Thymus (tissue), 11 donors: ENCODE measurements at regions not wholly inside any gene's neighbourhood (a gene's known extent, or its start where the extent isn't known, plus 50 kb on each side); places are given as distances from the start of the nearest gene placed in this dataset.

Experiments used
- DNase-seq, 9 donors: peaks; one replicate each; pipeline ENCODE4 v3.0.0-alpha.2; 2013; ENCODE audit warnings: low spot score in 9 of 9, low read depth in 6 of 9, missing footprints in 1 of 9
- H3K27ac ChIP-seq, 2 donors: one replicate each; pipeline ENCODE4 v1.5.1; 2013; ENCODE audit warnings: control low read depth in 1 of 2, low read depth in 1 of 2, low read length in 1 of 2, mild to moderate bottlenecking in 1 of 2, moderate library complexity in 1 of 2
- H3K27me3 ChIP-seq, 2 donors: one replicate each; pipeline ENCODE4 v1.5.1; 2013; ENCODE audit warnings: low read length in 1 of 2; ENCODE audit not compliant: control insufficient read depth in 2 of 2, insufficient read depth in 1 of 2
- H3K36me3 ChIP-seq, 2 donors: one replicate each; pipeline ENCODE4 v1.5.1; 2013; ENCODE audit warnings: low read length in 1 of 2, mild to moderate bottlenecking in 1 of 2, moderate library complexity in 1 of 2; ENCODE audit not compliant: control insufficient read depth in 2 of 2, insufficient read depth in 2 of 2
- H3K4me1 ChIP-seq, 2 donors: one replicate each; pipeline ENCODE4 v1.5.1; 2013; ENCODE audit warnings: low read length in 2 of 2; ENCODE audit not compliant: control insufficient read depth in 2 of 2, insufficient read depth in 2 of 2
- H3K4me3 ChIP-seq, 2 donors: one replicate each; pipeline ENCODE4 v1.5.1; 2013; ENCODE audit warnings: low read length in 2 of 2, control low read depth in 1 of 2, mild to moderate bottlenecking in 1 of 2
- H3K9me3 ChIP-seq, 2 donors: one replicate each; pipeline ENCODE4 v1.5.1; 2013; ENCODE audit warnings: low read length in 1 of 2, mild to moderate bottlenecking in 1 of 2; ENCODE audit not compliant: control insufficient read depth in 2 of 2, insufficient read depth in 1 of 2
- WGBS: extraction: QIAGEN DNeasy Blood & Tissue Kit; methylation state at CpG from one replicate; pipeline ENCODE4 v1.1.7; 2013; 5-methylcytosine and 5-hydroxymethylcytosine counted together
- donor health status: healthy.

DNA sequence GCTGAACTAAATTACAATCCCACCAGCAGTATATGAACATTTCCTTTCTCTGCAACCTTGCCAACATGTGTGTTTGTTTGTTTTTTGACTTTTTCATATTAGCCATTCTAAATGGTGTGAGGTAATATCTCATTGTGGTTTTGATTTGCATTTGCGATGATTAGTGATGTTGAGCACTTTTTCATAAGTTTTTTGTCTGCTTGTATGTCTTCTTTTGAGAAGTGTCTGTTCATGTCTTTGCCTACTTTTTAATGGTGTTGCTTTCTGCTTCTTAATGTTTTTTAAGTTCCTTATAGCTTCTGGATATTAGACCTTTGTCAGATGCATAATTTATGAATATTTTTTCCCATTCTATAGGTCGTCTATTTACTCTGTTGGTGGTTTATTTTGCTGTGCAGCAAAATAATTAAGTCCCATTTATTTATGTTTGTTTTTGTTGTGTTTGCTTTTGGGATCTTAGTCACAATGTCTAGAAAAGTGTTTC is 1262.9 kb downstream of the FSCB start:
- H3K4me1 ChIP-seq = no peaks in the 10 kb centered on the region
- WGBS = 89% methylated on average over 2 of the region's 2 CpGs
- no peaks in the 10 kb centered on the region for H3K27me3 ChIP-seq
- H3K36me3 ChIP-seq = no peaks in the 10 kb centered on the region
- H3K27ac ChIP-seq = no peak overlapping the region
- no peak for DNase-seq
- H3K9me3 ChIP-seq = no peaks in the 10 kb centered on the region
- H3K4me3 ChIP-seq = no peak overlapping the region

- no peak for DNase-seq
- H3K9me3 ChIP-seq = no peaks in the 10 kb centered on the region
- 98% methylated on average over 1 of the region's 1 CpG for WGBS
Measured at GRCh38 chr14:43243168-43243567, 1263.9 kb downstream of the FSCB start.

GRCh38 chr14:43232261-43232660 is 1274.8 kb downstream of the FSCB start:
- no peaks in the 10 kb centered on the region for H3K27me3 ChIP-seq
- 94% methylated on average over 2 of the region's 2 CpGs for WGBS

More at GRCh38 chr14:43243168-43243567, 1263.9 kb downstream of the FSCB start:
- H3K36me3 ChIP-seq = no peaks in the 10 kb centered on the region
- H3K4me1 ChIP-seq = no peaks in the 10 kb centered on the region
- no peaks in the 10 kb centered on the region for H3K27me3 ChIP-seq
- no peak overlapping the region for H3K27ac ChIP-seq
- no peak overlapping the region for H3K4me3 ChIP-seq

DNA sequence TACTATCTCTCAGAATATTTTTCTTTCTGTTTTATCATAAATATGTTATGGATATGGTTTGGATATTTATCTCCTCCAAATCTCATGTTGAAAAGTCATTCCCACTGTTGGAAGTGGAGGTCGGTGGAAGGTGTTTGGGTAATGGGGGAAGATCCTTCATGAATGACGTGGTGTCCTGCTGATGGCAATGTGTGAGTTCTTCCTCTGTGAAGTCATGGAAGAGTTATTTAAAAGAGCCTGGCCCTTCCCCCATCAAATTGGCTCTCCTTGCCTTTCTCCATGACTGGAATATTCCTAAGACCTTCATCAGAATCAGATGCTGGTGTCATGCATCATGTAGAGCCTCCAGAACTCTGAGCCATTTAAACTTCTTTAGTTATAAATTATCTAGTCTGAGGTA is 1291.6 kb downstream of the FSCB start:
- H3K9me3 ChIP-seq = no peaks in the 10 kb centered on the region
- H3K27me3 ChIP-seq = no peaks in the 10 kb centered on the region
- H3K4me1 ChIP-seq = no peaks in the 10 kb centered on the region
- H3K36me3 ChIP-seq = no peaks in the 10 kb centered on the region
- no peak overlapping the region for H3K27ac ChIP-seq
- no peak for DNase-seq
- no peak overlapping the region for H3K4me3 ChIP-seq
- WGBS = 94% methylated on average over 2 of the region's 2 CpGs

More at GRCh38 chr14:43232261-43232660, 1274.8 kb downstream of the FSCB start:
- H3K9me3 ChIP-seq = no peaks in the 10 kb centered on the region
- H3K36me3 ChIP-seq = no peaks in the 10 kb centered on the region
- no peaks in the 10 kb centered on the region for H3K4me1 ChIP-seq
- no peak overlapping the region for H3K27ac ChIP-seq
- no peak for DNase-seq
- H3K4me3 ChIP-seq = no peak overlapping the region

DNA sequence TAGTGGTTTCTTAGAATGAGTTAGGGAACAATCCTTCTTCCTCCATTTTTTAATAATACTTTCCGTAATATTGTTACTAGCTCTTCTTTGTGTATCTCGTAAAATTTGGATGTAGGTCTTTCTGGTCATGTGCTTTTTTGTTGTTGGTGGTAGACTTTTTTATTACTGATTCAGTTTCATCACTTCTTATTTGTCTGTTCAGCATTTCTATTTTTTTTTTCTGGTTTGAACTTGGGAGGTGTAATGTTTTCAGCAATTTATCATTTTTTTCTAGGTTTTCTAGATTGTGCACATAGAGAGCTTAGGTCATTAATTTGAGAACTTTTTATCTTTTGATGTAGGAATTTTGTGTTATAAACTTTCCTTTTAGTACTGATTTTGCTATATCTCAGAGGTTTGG is 1299.9 kb downstream of the FSCB start:
- H3K27me3 ChIP-seq = no peaks in the 10 kb centered on the region
- 93% methylated on average over 2 of the region's 2 CpGs for WGBS
- no peak overlapping the region for H3K4me3 ChIP-seq

GRCh38 chr14:43204816-43205215 is 1302.3 kb downstream of the FSCB start:
- H3K4me3 ChIP-seq = no peak overlapping the region
- no peaks in the 10 kb centered on the region for H3K27me3 ChIP-seq
- DNase-seq = peak in 1 of 9 donors; percentile 2
- no peaks in the 10 kb centered on the region for H3K36me3 ChIP-seq
- H3K27ac ChIP-seq = no peak overlapping the region
- H3K4me1 ChIP-seq = no peaks in the 10 kb centered on the region
- 91% methylated on average over 2 of the region's 2 CpGs for WGBS
- H3K9me3 ChIP-seq = no peaks in the 10 kb centered on the region

More for the DNA sequence above, 1299.9 kb downstream of the FSCB start:
- H3K36me3 ChIP-seq = no peaks in the 10 kb centered on the region
- DNase-seq = no peak
- H3K4me1 ChIP-seq = no peaks in the 10 kb centered on the region
- no peak overlapping the region for H3K27ac ChIP-seq
- no peaks in the 10 kb centered on the region for H3K9me3 ChIP-seq

DNA sequence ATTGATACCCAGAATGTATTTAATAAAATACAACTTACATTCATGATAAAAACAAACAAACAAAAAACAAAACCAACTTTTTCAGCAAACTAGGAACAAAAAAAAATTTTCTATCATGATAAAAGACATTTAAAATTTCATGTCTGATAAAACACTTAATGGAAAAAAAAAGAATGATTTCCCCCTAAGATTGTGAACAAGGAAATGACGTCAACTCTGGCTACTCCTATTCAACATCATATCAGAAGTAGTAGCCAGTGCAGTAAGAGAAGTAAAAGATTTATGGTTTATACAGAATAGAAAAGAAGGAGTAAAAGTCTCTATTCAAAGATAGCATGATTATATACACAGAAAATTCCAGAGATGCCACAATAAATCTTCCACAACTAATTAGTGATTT is 1306.6 kb downstream of the FSCB start:
- no peaks in the 10 kb centered on the region for H3K4me1 ChIP-seq
- H3K36me3 ChIP-seq = no peaks in the 10 kb centered on the region
- H3K4me3 ChIP-seq = no peak overlapping the region
- no peak overlapping the region for H3K27ac ChIP-seq
- no peaks in the 10 kb centered on the region for H3K27me3 ChIP-seq
- 91% methylated on average over 1 of the region's 1 CpG for WGBS
- H3K9me3 ChIP-seq = no peaks in the 10 kb centered on the region
- DNase-seq = no peak

- 95% methylated on average over 2 of the region's 2 CpGs for WGBS
- no peak overlapping the region for H3K27ac ChIP-seq
Measured at GRCh38 chr14:43198465-43198864, 1308.6 kb downstream of the FSCB start.

GRCh38 chr14:43184540-43184939 is 1322.5 kb downstream of the FSCB start:
- H3K27me3 ChIP-seq = no peaks in the 10 kb centered on the region
- DNase-seq = no peak
- H3K27ac ChIP-seq = no peak overlapping the region
- WGBS = 89% methylated on average over 3 of the region's 3 CpGs
- no peaks in the 10 kb centered on the region for H3K36me3 ChIP-seq
- H3K4me1 ChIP-seq = no peaks in the 10 kb centered on the region
- H3K4me3 ChIP-seq = no peak overlapping the region
- H3K9me3 ChIP-seq = peaks cover 1 to 10% of the 10 kb centered on the region in 2 donors

More at GRCh38 chr14:43198465-43198864, 1308.6 kb downstream of the FSCB start:
- H3K4me3 ChIP-seq = no peak overlapping the region
- H3K4me1 ChIP-seq = no peaks in the 10 kb centered on the region
- DNase-seq = no peak
- H3K27me3 ChIP-seq = no peaks in the 10 kb centered on the region
- H3K36me3 ChIP-seq = no peaks in the 10 kb centered on the region
- H3K9me3 ChIP-seq = no peaks in the 10 kb centered on the region

- Histone ChIP-seq H3K4me3 (no peak overlapping the region), H3K9me3 (peaks cover 1 to 10% of the 10 kb centered on the region in 2 donors), H3K36me3 (no peaks in the 10 kb centered on the region), H3K4me1 (no peaks in the 10 kb centered on the region), H3K27me3 (no peaks in the 10 kb centered on the region), H3K27ac (no peak overlapping the region)
- no peak for DNase-seq
- 96% methylated on average over 3 of the region's 3 CpGs for WGBS
Measured at GRCh38 chr14:43183916-43184315, 1323.2 kb downstream of the FSCB start.
